ENCODE measurements at regions not wholly inside any gene's neighbourhood (a gene's known extent, or its start where the extent isn't known, plus 50 kb on each side); places are given as distances from the start of the nearest gene placed in this dataset.

DNA sequence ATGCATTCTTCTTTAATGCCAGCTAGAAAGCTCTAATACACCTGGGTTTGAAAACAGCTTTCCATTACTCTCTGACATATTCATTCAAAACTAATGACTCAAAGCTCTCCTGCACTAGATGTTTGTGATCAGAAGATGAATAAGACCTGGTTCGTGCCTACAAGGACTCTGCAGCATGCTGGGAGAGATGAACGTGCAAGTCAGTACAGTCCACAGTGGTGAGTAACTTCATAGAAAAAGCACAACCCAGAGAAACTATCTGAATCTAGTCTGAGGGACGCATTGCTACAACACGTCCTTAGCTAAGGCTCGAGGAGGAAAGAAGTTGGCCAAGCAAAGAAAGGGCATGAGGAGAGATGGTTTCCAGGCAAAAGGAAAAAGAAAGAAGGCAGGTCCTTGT, 234.3 kb downstream of the OSR1 start:
- TF ChIP-seq CEBPB (IDR thresholded peaks at IDR 0.05) (no peak), TAF1 (IDR thresholded peaks at IDR 0.05; ENCODE audit: low read depth) (no peak), YY1 (IDR thresholded peaks at IDR 0.05; ENCODE audit: low read depth) (no peak), RAD21 (IDR thresholded peaks at IDR 0.05; ENCODE audit: low read depth) (no peak), TEAD4 (IDR thresholded peaks at IDR 0.05) (no peak), CREB1 (IDR thresholded peaks at IDR 0.05; ENCODE audit: low read depth) (no peak), EP300 (IDR thresholded peaks at IDR 0.05; ENCODE audit: borderline replicate concordance) (no peak), USF1 (IDR thresholded peaks at IDR 0.05) (no peak)
- TF ChIP-seq, protein P1, sequence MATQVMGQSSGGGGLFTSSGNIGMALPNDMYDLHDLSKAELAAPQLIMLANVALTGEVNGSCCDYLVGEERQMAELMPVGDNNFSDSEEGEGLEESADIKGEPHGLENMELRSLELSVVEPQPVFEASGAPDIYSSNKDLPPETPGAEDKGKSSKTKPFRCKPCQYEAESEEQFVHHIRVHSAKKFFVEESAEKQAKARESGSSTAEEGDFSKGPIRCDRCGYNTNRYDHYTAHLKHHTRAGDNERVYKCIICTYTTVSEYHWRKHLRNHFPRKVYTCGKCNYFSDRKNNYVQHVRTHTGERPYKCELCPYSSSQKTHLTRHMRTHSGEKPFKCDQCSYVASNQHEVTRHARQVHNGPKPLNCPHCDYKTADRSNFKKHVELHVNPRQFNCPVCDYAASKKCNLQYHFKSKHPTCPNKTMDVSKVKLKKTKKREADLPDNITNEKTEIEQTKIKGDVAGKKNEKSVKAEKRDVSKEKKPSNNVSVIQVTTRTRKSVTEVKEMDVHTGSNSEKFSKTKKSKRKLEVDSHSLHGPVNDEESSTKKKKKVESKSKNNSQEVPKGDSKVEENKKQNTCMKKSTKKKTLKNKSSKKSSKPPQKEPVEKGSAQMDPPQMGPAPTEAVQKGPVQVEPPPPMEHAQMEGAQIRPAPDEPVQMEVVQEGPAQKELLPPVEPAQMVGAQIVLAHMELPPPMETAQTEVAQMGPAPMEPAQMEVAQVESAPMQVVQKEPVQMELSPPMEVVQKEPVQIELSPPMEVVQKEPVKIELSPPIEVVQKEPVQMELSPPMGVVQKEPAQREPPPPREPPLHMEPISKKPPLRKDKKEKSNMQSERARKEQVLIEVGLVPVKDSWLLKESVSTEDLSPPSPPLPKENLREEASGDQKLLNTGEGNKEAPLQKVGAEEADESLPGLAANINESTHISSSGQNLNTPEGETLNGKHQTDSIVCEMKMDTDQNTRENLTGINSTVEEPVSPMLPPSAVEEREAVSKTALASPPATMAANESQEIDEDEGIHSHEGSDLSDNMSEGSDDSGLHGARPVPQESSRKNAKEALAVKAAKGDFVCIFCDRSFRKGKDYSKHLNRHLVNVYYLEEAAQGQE (IDR thresholded peaks at IDR 0.05; ENCODE audit: low read depth): no peak
- TF ChIP-seq, protein P2, sequence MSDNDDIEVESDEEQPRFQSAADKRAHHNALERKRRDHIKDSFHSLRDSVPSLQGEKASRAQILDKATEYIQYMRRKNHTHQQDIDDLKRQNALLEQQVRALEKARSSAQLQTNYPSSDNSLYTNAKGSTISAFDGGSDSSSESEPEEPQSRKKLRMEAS (IDR thresholded peaks at IDR 0.05): no peak
